Dermis blood vessel endothelial cell (primary cell): ENCODE measurements at regions not wholly inside any gene's neighbourhood (a gene's known extent, or its start where the extent isn't known, plus 50 kb on each side); places are given as distances from the start of the nearest gene placed in this dataset.

ENCODE experiments used
- DNase-seq: peaks from one replicate; pipeline ENCODE4 v3.0.0; 2010

DNA sequence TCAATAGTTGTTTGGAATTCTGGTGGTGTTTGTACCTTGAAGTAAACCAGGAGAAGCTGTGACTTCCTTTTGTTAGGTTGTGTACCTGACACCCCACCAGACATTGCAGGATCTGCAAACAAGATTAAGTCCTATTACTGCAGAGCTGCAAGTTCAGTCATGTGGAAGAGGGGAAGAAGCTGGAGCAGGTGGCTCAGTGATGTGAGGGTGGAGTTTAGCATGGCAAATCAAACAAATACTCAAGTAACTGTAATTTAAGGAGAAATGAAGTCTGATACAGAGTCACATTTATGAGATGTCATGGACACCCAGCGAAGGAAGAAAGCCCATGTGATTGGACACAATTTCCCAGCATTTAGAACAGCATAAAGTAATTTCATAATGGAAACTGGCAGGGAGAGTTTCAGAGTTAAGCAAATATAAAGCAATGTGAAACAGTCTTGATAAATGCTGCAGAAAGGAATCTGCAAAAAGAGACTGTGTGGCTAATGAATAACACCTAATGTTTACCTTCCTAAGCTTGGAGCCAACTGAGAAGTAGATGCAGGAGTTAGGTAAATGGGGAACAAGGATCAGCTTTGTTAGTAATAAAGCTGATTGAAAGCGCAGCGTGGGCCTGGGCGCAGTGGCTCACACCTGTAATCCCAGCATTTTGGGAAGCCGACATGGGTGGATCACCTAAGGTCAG, 249.1 kb downstream of the GBA3 start:
- no peak for DNase-seq

GRCh38 chr4:22932326-22932725, 239.6 kb downstream of the GBA3 start:
- DNase-seq = no peak

DNA sequence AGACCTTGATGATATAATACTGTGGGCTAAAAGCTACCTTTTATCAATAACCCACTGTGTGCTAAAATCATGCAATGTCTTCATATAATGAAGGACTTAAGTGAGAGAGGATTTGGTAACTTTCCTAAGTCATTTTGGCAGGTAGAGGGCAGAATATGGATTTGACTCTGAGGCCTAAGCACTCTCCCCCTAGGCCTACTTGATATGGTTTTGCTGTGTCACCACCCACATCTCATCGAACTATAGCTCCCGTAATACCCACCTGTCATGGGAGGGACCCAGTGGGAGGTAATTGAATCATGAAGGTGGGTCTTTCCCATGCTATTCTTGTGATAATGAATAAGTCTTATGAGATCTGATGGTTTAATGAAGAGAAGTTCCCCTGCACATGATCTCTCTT, 229.7 kb downstream of the GBA3 start:
- no peak for DNase-seq

DNA sequence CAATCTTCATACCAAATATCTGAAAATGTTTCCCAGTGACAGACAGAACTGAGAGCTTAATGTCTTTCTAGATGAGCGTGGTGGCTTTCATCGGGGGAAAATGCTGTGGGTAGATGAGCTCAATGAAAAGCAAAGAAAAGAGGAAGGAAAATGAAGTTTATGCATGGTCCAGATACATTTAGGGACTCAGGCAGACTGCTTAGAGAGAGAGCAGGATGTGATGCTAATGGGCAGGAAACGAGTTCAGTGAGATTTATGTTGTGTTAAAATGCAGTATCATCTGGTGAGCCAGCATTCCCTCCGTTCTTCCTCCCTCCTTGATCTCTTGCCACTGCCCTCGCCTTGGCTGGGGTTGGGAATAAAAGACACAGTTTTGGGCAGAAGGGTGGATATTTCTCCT, 229.2 kb downstream of the GBA3 start:
- DNase-seq = no peak

DNA sequence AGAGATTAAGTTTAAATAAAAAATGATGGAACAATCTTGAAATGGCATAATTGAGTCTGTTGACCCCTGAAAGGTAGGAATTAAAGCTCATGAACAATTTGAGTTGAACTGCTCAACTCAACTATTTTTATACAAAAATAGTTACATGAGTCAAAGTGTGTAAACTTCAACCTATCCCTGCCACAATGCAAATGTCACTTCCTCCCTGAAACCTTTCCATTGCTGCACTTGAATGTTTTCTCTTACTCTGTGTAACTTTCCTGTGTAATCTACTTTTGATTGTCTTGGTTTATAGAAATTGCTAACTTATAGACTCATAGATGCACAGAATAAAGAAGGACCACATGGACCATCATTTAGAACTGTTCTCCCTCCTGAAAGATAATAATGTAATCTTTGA, 218.5 kb downstream of the GBA3 start:
- no peak for DNase-seq

DNA sequence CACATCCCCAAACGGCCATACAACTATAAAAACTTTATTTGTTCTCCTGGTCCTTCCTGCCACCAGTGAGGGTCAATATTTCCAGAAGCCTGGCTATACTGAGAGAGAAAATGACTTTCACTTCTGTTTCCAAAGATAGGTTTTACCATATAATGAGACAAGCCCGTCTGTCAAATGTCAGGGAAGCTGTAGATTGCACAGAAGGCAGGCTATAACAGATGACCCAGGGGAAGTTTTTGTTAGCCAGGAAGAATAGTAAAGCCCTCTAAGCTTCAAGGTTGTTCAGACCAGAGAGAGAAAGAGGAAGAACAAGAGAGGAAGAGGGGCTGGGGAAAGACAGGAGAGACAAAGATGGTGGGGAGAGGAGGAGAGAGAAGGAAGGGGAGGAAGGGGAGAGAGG, 217.5 kb downstream of the GBA3 start:
- no peak for DNase-seq

DNA sequence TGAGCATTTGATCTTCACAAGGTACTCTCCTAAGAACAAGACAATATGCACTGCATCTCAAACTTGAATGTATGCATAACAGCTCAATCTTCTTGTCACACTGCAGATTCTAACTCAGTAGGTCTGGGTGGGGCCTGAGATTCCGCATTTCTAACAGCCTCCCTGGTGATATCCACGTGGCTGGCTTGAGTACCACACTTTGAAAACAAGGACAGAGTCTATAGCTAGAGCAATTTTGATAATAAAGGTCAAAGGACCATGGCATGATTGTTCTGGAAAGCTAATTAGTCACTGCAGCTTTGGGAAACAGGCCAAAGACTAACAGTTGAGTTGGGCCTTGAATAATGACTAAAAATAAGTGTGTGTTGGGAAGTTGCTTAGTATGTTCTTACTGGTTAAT, 213.3 kb downstream of the GBA3 start:
- no peak for DNase-seq

GRCh38 chr4:22903913-22904312, 211.2 kb downstream of the GBA3 start:
- no peak for DNase-seq

DNA sequence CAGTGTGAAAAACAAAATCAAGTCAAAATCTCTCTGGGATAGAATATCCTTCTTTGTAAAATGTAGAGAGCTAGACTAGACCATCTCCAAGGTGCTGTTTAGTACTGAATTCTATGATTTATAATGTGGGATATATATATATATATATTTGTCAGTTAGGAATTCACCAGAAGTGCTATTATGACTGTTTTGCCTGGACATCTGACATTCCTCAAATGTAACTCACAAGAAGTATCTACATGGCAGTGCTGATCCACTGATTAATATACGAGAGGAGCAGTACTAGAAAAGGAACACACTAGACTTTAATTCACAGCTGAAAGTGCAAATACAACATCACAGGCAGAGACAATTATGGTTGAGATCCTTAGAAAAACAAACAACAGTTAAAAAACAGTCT, 208.9 kb downstream of the GBA3 start:
- DNase-seq = no peak

- DNase-seq = no peak
These were observed 208.1 kb downstream of the GBA3 start for GRCh38 chr4:22900876-22901275.

DNA sequence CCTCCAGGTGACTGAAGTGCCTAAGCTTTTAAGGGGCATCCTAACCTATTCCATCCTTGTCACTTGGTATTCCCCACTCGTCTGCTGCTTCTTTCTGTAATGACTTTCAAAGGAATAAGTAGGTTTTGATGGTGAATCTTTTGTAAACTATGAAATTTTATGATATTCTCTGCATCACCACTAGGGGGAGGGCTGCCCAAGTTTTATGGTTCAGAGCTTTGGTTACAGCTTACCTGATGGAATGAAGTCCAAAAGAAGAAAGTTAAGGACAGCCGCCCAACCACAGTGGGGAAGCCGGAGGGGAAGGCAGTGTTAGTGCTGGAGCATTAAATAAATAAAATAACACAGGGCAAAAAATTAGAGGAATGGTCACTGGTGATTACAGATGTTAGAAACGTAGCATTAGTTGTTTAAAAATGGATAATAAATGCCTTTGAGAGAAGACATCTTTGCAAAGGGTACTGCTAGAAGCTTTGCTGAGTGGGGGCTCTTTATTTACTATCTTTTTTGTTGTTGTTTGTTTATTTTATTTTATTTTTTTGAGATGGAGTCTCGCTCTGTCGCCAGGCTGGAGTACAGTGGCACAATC, 204.9 kb downstream of the GBA3 start:
- peak; percentile 24 for DNase-seq

DNA sequence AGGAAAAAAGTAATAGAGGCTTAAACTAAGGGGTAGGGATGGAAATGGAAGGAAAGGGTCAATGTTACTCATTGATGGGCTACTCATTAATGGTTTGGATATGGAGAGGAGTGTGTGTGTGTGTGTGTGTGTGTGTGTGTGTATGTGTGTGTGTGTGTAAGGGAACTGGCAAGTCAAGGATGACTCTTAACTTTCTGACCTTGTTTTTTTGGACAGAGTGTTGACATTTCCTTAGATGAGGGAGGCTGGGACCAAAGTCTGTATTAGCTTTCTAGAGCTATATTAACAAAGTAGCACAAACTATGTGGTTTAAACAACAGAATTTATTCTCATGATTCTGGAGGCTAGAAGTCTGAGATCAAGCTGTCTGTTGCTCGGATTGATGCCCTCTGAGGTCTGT, 202.7 kb downstream of the GBA3 start:
- no peak for DNase-seq

DNA sequence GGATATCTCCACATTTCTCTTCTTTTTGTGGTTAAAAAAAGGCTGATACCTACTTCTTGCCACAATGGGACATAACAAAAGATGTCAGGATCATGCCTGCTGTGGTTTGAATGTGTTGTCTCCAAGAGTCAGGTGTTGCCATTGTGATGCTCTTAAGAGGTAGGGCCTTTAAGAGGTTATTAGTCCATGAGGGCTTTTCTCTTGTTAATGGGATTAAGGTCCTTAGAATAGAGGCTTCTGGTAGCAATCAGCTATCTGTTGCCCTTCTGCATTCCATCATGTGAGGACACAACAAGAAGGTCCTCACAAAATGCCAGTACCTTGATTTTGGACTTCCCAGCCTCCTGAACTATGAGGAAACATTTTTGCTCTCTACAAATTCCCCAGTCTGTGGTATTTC, 191.4 kb downstream of the GBA3 start:
- no peak for DNase-seq

- DNase-seq = no peak
These were observed 188.7 kb downstream of the GBA3 start for GRCh38 chr4:22881411-22881810.

- no peak for DNase-seq
These were observed 184.8 kb downstream of the GBA3 start for GRCh38 chr4:22877486-22878052.

- DNase-seq = no peak
These were observed 183.5 kb downstream of the GBA3 start for GRCh38 chr4:22876270-22876669.

DNA sequence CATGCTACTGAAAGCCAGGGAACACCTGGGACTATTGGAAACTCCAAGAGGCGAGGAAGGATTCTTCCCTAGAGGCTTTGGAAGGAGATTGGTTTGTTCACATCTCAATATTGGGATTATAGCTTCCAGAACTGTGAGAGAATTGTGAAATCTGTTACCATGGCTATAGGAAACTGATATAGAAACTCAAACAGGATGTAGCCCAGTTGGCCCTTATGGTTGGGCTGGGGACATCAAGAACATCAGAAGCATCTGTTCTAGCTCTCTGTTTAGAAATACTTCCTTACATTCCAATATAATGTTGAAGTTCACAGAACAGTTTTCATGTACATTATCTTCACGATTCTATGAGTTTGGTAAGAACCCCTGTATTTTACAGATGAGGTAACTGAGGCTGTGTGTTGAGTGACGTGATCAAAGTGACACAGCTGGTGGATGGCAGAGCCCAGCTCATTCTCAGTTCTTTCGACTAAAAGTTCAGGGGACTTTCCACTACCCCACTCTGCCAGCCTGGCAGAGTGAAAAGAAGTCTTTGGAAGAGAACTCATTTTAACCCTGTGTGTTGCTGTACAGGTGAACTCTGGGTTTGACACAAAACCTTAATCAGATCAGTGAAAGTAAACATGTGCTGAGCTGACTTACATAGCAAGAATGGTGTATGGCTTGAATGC, 183.0 kb downstream of the GBA3 start:
- no peak for DNase-seq

DNA sequence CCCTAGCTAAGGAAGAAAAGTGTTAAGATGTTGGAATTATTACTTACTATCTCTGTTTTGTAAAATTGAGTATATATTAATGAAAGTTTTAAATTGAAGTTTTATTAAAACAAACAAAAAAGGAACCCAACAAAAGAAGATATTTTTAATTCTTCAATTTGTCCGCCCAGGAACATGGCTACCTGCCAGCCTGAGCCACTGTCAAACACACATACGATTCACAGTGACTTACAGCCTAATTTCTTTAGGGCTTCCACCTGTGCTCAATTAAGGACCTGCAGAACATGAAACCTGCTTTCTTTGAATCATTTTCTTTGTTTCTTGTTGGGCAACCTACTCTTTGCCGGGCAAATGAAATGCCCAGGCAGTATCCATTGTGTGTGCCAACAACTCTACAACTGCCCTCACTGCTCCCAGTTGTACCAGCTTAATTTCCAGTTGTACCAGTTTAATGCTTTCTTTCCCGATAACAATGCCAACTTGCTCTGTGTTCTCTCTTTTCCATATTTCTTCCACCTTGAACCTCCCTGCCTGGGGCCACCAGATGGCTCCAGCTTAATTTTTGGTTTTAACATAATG, 181.7 kb downstream of the GBA3 start:
- DNase-seq = no peak

DNA sequence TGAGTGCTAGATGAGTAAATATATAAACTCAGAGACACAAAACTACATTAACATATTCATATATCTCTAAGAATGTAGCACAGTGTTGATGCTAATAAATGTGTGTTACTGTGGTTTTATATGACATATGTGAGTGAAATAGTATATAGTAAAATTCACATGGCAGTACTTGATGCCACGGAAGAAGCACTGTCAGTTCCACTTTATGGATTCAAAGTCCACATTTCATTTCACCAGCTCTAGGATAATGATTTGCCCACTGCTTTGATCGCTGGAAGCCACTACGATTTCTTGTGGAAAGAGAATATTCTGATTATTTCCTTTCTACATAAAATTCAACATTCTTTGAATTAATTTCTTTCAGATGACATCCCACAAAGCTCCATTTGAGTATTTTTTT, 181.2 kb downstream of the GBA3 start:
- no peak for DNase-seq

- no peak for DNase-seq
These were observed 178.2 kb downstream of the GBA3 start for GRCh38 chr4:22870847-22871449.

- DNase-seq = no peak
These were observed 176.5 kb downstream of the GBA3 start for GRCh38 chr4:22869235-22869634.
